ENCODE measurements at regions not wholly inside any gene's neighbourhood (a gene's known extent, or its start where the extent isn't known, plus 50 kb on each side); places are given as distances from the start of the nearest gene placed in this dataset.
"Not testable (repeated sequence)": the region's sequence is repeated elsewhere in the genome, so short reads cannot be mapped to it uniquely, and the experiment has no call there.

DNA sequence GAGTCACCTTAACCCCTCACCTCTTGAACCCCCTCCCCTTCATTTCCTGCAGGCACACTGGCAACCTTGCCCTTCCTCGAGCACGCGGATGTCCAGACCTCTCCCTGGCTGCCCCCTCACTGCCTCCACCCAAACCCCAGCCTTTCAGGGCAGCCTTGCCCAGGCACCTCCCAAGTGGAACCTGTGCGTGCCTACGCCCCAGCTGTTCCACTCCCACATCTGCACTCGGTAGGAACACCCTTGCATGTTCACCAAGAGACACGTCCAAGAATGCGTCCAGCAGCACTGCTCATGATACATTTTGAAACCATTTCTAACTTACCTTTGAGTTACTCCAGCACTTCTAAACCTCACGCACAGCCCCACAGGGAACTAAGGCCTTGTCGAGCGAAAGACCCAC, 93.8 kb upstream of the YWHAQ start:
- Histone ChIP-seq H3K9ac (ENCODE audit: low read length) (no peak overlapping the region), H3K27ac (ENCODE audit: low read depth, low read length) (no peak overlapping the region), H3K9me3 (ENCODE audit: control insufficient read depth in 1 of 2, insufficient read depth in 1 of 2, low read depth in 1 of 2, low read length in 2 of 2) (no peaks in the 10 kb centered on the region), H3K79me2 (ENCODE audit: insufficient read depth, low read length) (no peaks in the 10 kb centered on the region), H3K27me3 (ENCODE audit: insufficient read depth, low read length) (no peaks in the 10 kb centered on the region), H4K20me1 (ENCODE audit: insufficient read depth) (no peaks in the 10 kb centered on the region), H2AFZ (ENCODE audit: low read depth, low read length, poor library complexity, severe bottlenecking) (no peak overlapping the region), H3K36me3 (ENCODE audit: control insufficient read depth in 1 of 2, insufficient read depth in 2 of 2, low read length in 2 of 2) (no peaks in the 10 kb centered on the region), H3K4me3 (replicated peaks in 1 of 2; ENCODE audit: low read depth in 1 of 2, low read length in 2 of 2) (no peak overlapping the region), H3K4me2 (ENCODE audit: low read length) (no peak overlapping the region), H3K9me2 (ENCODE audit: insufficient read depth) (no peaks in the 10 kb centered on the region), H3K4me1 (ENCODE audit: control insufficient read depth in 1 of 2, insufficient read depth in 2 of 2, low read length in 2 of 2) (no peaks in the 10 kb centered on the region)
- intact Hi-C loops (cut with micrococcal nuclease), result no loop called here
- ATAC-seq (no peak), DNase-seq (ENCODE audit: low read depth, low spot score) (no peak)
- POLR2A ChIA-PET, result no interaction called here
- RAD21 ChIA-PET (ENCODE audit: low non-redundant PET in 1 of 2, low total read pairs in 2 of 2, uncharacterized antibody in 2 of 2, unreplicated experiment in 2 of 2), result no interaction called here
- TF ChIP-seq EZH2 (IDR thresholded peaks at IDR 0.05) (no peak), EZH2phosphoT487 (IDR thresholded peaks at IDR 0.05; ENCODE audit: borderline replicate concordance) (no peak), JUND (IDR thresholded peaks at IDR 0.05) (no peak), EGR1 (IDR thresholded peaks at IDR 0.05; ENCODE audit: low read depth) (no peak)
- BruUV-seq (replicated peaks), result no TSS peak
- CTCF ChIA-PET, result no interaction called here

DNA sequence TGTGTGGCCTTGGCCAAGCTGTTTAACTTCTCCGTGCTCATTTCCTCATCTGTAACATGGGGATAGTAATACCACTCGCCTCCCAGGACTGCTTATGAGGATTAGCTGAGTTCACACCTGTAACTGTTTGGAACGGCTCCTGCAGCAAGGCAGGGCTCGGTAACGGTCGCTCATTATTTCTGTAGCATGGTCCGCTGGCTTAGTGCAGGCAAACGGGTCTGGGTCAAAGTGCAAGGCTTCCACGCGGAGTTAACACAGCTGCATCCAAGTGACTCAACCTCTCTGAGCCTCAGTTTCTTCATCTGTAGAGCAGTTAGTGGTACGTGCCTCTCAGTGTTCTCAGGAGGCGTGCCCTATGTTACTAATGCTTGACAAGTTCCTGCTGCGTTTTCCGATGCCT, 94.3 kb upstream of the YWHAQ start:
- H2AFZ ChIP-seq (ENCODE audit: low read depth, low read length, poor library complexity, severe bottlenecking), result no peak overlapping the region
- POLR2A ChIA-PET, result no interaction called here

GRCh38 chr2:9726016-9726415, 95.2 kb upstream of the YWHAQ start:
- H3K4me2 ChIP-seq (ENCODE audit: low read length); H3K4me1 ChIP-seq (ENCODE audit: control insufficient read depth in 1 of 2, insufficient read depth in 2 of 2, low read length in 2 of 2); H4K20me1 ChIP-seq (ENCODE audit: insufficient read depth); ATAC-seq; DNase-seq (ENCODE audit: low read depth, low spot score); intact Hi-C loops (cut with micrococcal nuclease); RAD21 ChIA-PET (ENCODE audit: low non-redundant PET in 1 of 2, low total read pairs in 2 of 2, uncharacterized antibody in 2 of 2, unreplicated experiment in 2 of 2); H3K36me3 ChIP-seq (ENCODE audit: control insufficient read depth in 1 of 2, insufficient read depth in 2 of 2, low read length in 2 of 2); POLR2A ChIA-PET; CTCF ChIA-PET; H2AFZ ChIP-seq (ENCODE audit: low read depth, low read length, poor library complexity, severe bottlenecking); H3K9ac ChIP-seq (ENCODE audit: low read length); H3K9me2 ChIP-seq (ENCODE audit: insufficient read depth); H3K4me3 ChIP-seq (replicated peaks in 1 of 2; ENCODE audit: low read depth in 1 of 2, low read length in 2 of 2); H3K27me3 ChIP-seq (ENCODE audit: insufficient read depth, low read length); BruUV-seq (replicated peaks); H3K9me3 ChIP-seq (ENCODE audit: control insufficient read depth in 1 of 2, insufficient read depth in 1 of 2, low read depth in 1 of 2, low read length in 2 of 2); H3K27ac ChIP-seq (ENCODE audit: low read depth, low read length); H3K79me2 ChIP-seq (ENCODE audit: insufficient read depth, low read length): not testable (repeated sequence)

More for the DNA sequence above, 94.3 kb upstream of the YWHAQ start:
- no peak for ATAC-seq
- H4K20me1 ChIP-seq (ENCODE audit: insufficient read depth), result no peaks in the 10 kb centered on the region
- H3K9me2 ChIP-seq (ENCODE audit: insufficient read depth), result no peaks in the 10 kb centered on the region
- no peaks in the 10 kb centered on the region for H3K79me2 ChIP-seq (ENCODE audit: insufficient read depth, low read length)
- H3K9me3 ChIP-seq (ENCODE audit: control insufficient read depth in 1 of 2, insufficient read depth in 1 of 2, low read depth in 1 of 2, low read length in 2 of 2), result no peaks in the 10 kb centered on the region
- no peaks in the 10 kb centered on the region for H3K36me3 ChIP-seq (ENCODE audit: control insufficient read depth in 1 of 2, insufficient read depth in 2 of 2, low read length in 2 of 2)
- no peaks in the 10 kb centered on the region for H3K4me1 ChIP-seq (ENCODE audit: control insufficient read depth in 1 of 2, insufficient read depth in 2 of 2, low read length in 2 of 2)
- H3K27ac ChIP-seq (ENCODE audit: low read depth, low read length), result no peak overlapping the region
- intact Hi-C loops (cut with micrococcal nuclease), result no loop called here
- H3K9ac ChIP-seq (ENCODE audit: low read length), result no peak overlapping the region
- DNase-seq (ENCODE audit: low read depth, low spot score), result no peak
- ChIA-PET RAD21 (ENCODE audit: low non-redundant PET in 1 of 2, low total read pairs in 2 of 2, uncharacterized antibody in 2 of 2, unreplicated experiment in 2 of 2) (interaction anchor here in 1 of 2 experiments (0.7 kb wide), 1 partner anchor 657 kb away, joined by 3 read pairs; no protein-coding TSS in a partner anchor), CTCF (no interaction called here)
- H3K4me2 ChIP-seq (ENCODE audit: low read length), result no peak overlapping the region
- no TSS peak for BruUV-seq (replicated peaks)
- no peaks in the 10 kb centered on the region for H3K27me3 ChIP-seq (ENCODE audit: insufficient read depth, low read length)
- H3K4me3 ChIP-seq (replicated peaks in 1 of 2; ENCODE audit: low read depth in 1 of 2, low read length in 2 of 2), result no peak overlapping the region
- no peak for TF ChIP-seq SP1 (IDR thresholded peaks at IDR 0.05; ENCODE audit: low read depth)
- no peak for TF ChIP-seq JUND (IDR thresholded peaks at IDR 0.05)

DNA sequence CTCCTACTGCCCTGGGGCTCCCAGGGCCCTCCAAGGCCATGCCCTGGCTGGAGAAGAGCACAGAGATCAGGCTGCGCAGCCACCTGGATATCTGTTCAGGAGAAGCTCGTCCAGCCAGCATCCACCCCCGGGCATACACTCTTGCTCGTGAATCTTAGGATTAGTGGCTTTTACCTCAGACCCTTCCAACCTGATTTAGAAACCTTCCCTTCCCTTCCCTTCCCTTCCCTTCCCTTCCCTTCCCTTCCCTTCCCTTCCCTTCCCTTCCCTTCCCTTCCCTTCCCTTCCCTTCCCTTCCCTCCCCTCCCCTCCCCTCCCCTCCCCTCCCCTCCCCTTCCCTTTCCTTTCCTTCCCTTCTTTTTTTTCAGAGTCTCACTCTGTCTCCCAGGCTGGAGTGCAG, 99.7 kb upstream of the YWHAQ start:
- H3K9me3 ChIP-seq (ENCODE audit: control insufficient read depth in 1 of 2, insufficient read depth in 1 of 2, low read depth in 1 of 2, low read length in 2 of 2); H3K9me2 ChIP-seq (ENCODE audit: insufficient read depth); H3K79me2 ChIP-seq (ENCODE audit: insufficient read depth, low read length); H4K20me1 ChIP-seq (ENCODE audit: insufficient read depth); H3K4me1 ChIP-seq (ENCODE audit: control insufficient read depth in 1 of 2, insufficient read depth in 2 of 2, low read length in 2 of 2); CTCF ChIA-PET; intact Hi-C loops (cut with micrococcal nuclease); ATAC-seq; H3K9ac ChIP-seq (ENCODE audit: low read length); H3K4me3 ChIP-seq (replicated peaks in 1 of 2; ENCODE audit: low read depth in 1 of 2, low read length in 2 of 2); H3K27me3 ChIP-seq (ENCODE audit: insufficient read depth, low read length); DNase-seq (ENCODE audit: low read depth, low spot score); H3K4me2 ChIP-seq (ENCODE audit: low read length); RAD21 ChIA-PET (ENCODE audit: low non-redundant PET in 1 of 2, low total read pairs in 2 of 2, uncharacterized antibody in 2 of 2, unreplicated experiment in 2 of 2); POLR2A ChIA-PET; BruUV-seq (replicated peaks); H3K36me3 ChIP-seq (ENCODE audit: control insufficient read depth in 1 of 2, insufficient read depth in 2 of 2, low read length in 2 of 2); H3K27ac ChIP-seq (ENCODE audit: low read depth, low read length); H2AFZ ChIP-seq (ENCODE audit: low read depth, low read length, poor library complexity, severe bottlenecking): not testable (repeated sequence)

Data from HCT116 (cell line).